ENCODE measurements at regions not wholly inside any gene's neighbourhood (a gene's known extent, or its start where the extent isn't known, plus 50 kb on each side); places are given as distances from the start of the nearest gene placed in this dataset.

- Histone ChIP-seq H3K27me3 (ENCODE audit: insufficient read depth, insufficient read length) (no peaks in the 10 kb centered on the region), H3K9me3 (ENCODE audit: insufficient read depth, low read length) (peaks cover 19% of the 10 kb centered on the region), H3K9ac (ENCODE audit: insufficient read length, low read depth) (no peak overlapping the region), H3K4me1 (ENCODE audit: insufficient read depth, insufficient read length) (no peaks in the 10 kb centered on the region), H3K4me3 (ENCODE audit: insufficient read length, low read depth) (no peak overlapping the region), H3K36me3 (ENCODE audit: insufficient read depth, insufficient read length, low read length) (no peaks in the 10 kb centered on the region)
- no peak for DNase-seq (ENCODE audit: low read depth, low spot score)
- no peak for TF ChIP-seq SUZ12 (IDR thresholded peaks at IDR 0.05; ENCODE audit: extremely low read depth, insufficient read depth, insufficient read length)
- TF ChIP-seq ZNF274 (IDR thresholded peaks at IDR 0.05; ENCODE audit: low read depth, low read length) = no peak
- TF ChIP-seq YY1 (IDR thresholded peaks at IDR 0.05; ENCODE audit: insufficient read depth, insufficient read length) = no peak
These were observed 1055.7 kb downstream of the NAALADL2 start for GRCh38 chr3:175914785-175915184.

- Histone ChIP-seq H3K36me3 (ENCODE audit: insufficient read depth, insufficient read length, low read length) (no peaks in the 10 kb centered on the region), H3K4me1 (ENCODE audit: insufficient read depth, insufficient read length) (no peaks in the 10 kb centered on the region), H3K9ac (ENCODE audit: insufficient read length, low read depth) (no peak overlapping the region), H3K4me3 (ENCODE audit: insufficient read length, low read depth) (no peak overlapping the region), H3K9me3 (ENCODE audit: insufficient read depth, low read length) (peaks cover 4% of the 10 kb centered on the region; the same call in 1 of the 2 replicates), H3K27me3 (ENCODE audit: insufficient read depth, insufficient read length) (no peaks in the 10 kb centered on the region)
- TF ChIP-seq SUZ12 (IDR thresholded peaks at IDR 0.05; ENCODE audit: extremely low read depth, insufficient read depth, insufficient read length) (no peak), ZNF274 (IDR thresholded peaks at IDR 0.05; ENCODE audit: low read depth, low read length) (no peak), YY1 (IDR thresholded peaks at IDR 0.05; ENCODE audit: insufficient read depth, insufficient read length) (no peak)
- no peak for DNase-seq (ENCODE audit: low read depth, low spot score)
These were observed 1054.2 kb downstream of the NAALADL2 start for GRCh38 chr3:175913286-175913685.

- Histone ChIP-seq H3K9me3 (ENCODE audit: insufficient read depth, low read length) (no peaks in the 10 kb centered on the region), H3K4me3 (ENCODE audit: insufficient read length, low read depth) (no peak overlapping the region), H3K27me3 (ENCODE audit: insufficient read depth, insufficient read length) (no peaks in the 10 kb centered on the region), H3K9ac (ENCODE audit: insufficient read length, low read depth) (no peak overlapping the region), H3K36me3 (ENCODE audit: insufficient read depth, insufficient read length, low read length) (no peaks in the 10 kb centered on the region), H3K4me1 (ENCODE audit: insufficient read depth, insufficient read length) (no peaks in the 10 kb centered on the region)
- TF ChIP-seq ZNF274 (IDR thresholded peaks at IDR 0.05; ENCODE audit: low read depth, low read length) = no peak
- no peak for TF ChIP-seq SUZ12 (IDR thresholded peaks at IDR 0.05; ENCODE audit: extremely low read depth, insufficient read depth, insufficient read length)
- TF ChIP-seq YY1 (IDR thresholded peaks at IDR 0.05; ENCODE audit: insufficient read depth, insufficient read length) = no peak
- no peak for DNase-seq (ENCODE audit: low read depth, low spot score)
These were observed 1052.8 kb downstream of the NAALADL2 start for GRCh38 chr3:175911937-175912336.

- Histone ChIP-seq H3K4me1 (ENCODE audit: insufficient read depth, insufficient read length) (no peaks in the 10 kb centered on the region), H3K36me3 (ENCODE audit: insufficient read depth, insufficient read length, low read length) (no peaks in the 10 kb centered on the region), H3K4me3 (ENCODE audit: insufficient read length, low read depth) (no peak overlapping the region), H3K9me3 (ENCODE audit: insufficient read depth, low read length) (no peaks in the 10 kb centered on the region), H3K27me3 (ENCODE audit: insufficient read depth, insufficient read length) (no peaks in the 10 kb centered on the region), H3K9ac (ENCODE audit: insufficient read length, low read depth) (no peak overlapping the region)
- no peak for TF ChIP-seq YY1 (IDR thresholded peaks at IDR 0.05; ENCODE audit: insufficient read depth, insufficient read length)
- DNase-seq (ENCODE audit: low read depth, low spot score) = no peak
These were observed 1043.1 kb downstream of the NAALADL2 start for GRCh38 chr3:175902226-175902625.

GRCh38 chr3:175898194-175898593, 1039.1 kb downstream of the NAALADL2 start:
- no peaks in the 10 kb centered on the region for H3K9me3 ChIP-seq (ENCODE audit: insufficient read depth, low read length)
- TF ChIP-seq SUZ12 (IDR thresholded peaks at IDR 0.05; ENCODE audit: extremely low read depth, insufficient read depth, insufficient read length) (no peak), ZNF274 (IDR thresholded peaks at IDR 0.05; ENCODE audit: low read depth, low read length) (no peak), YY1 (IDR thresholded peaks at IDR 0.05; ENCODE audit: insufficient read depth, insufficient read length) (no peak)

GRCh38 chr3:175896655-175897054, 1037.5 kb downstream of the NAALADL2 start:
- Histone ChIP-seq H3K36me3 (ENCODE audit: insufficient read depth, insufficient read length, low read length) (no peaks in the 10 kb centered on the region), H3K9me3 (ENCODE audit: insufficient read depth, low read length) (no peaks in the 10 kb centered on the region), H3K27me3 (ENCODE audit: insufficient read depth, insufficient read length) (no peaks in the 10 kb centered on the region), H3K4me3 (ENCODE audit: insufficient read length, low read depth) (no peak overlapping the region), H3K9ac (ENCODE audit: insufficient read length, low read depth) (no peak overlapping the region), H3K4me1 (ENCODE audit: insufficient read depth, insufficient read length) (no peaks in the 10 kb centered on the region)
- no peak for TF ChIP-seq YY1 (IDR thresholded peaks at IDR 0.05; ENCODE audit: insufficient read depth, insufficient read length)
- TF ChIP-seq ZNF274 (IDR thresholded peaks at IDR 0.05; ENCODE audit: low read depth, low read length) = no peak
- TF ChIP-seq SUZ12 (IDR thresholded peaks at IDR 0.05; ENCODE audit: extremely low read depth, insufficient read depth, insufficient read length) = no peak
- DNase-seq (ENCODE audit: low read depth, low spot score) = no peak

More at GRCh38 chr3:175898194-175898593, 1039.1 kb downstream of the NAALADL2 start:
- no peak for DNase-seq (ENCODE audit: low read depth, low spot score)
- no peaks in the 10 kb centered on the region for H3K36me3 ChIP-seq (ENCODE audit: insufficient read depth, insufficient read length, low read length)
- H3K27me3 ChIP-seq (ENCODE audit: insufficient read depth, insufficient read length) = no peaks in the 10 kb centered on the region
- no peaks in the 10 kb centered on the region for H3K4me1 ChIP-seq (ENCODE audit: insufficient read depth, insufficient read length)
- H3K4me3 ChIP-seq (ENCODE audit: insufficient read length, low read depth) = no peak overlapping the region
- H3K9ac ChIP-seq (ENCODE audit: insufficient read length, low read depth) = no peak overlapping the region

GRCh38 chr3:175895731-175896130, 1036.6 kb downstream of the NAALADL2 start:
- Histone ChIP-seq H3K36me3 (ENCODE audit: insufficient read depth, insufficient read length, low read length) (no peaks in the 10 kb centered on the region), H3K9ac (ENCODE audit: insufficient read length, low read depth) (no peak overlapping the region), H3K27me3 (ENCODE audit: insufficient read depth, insufficient read length) (no peaks in the 10 kb centered on the region), H3K9me3 (ENCODE audit: insufficient read depth, low read length) (no peaks in the 10 kb centered on the region), H3K4me3 (ENCODE audit: insufficient read length, low read depth) (no peak overlapping the region), H3K4me1 (ENCODE audit: insufficient read depth, insufficient read length) (no peaks in the 10 kb centered on the region)
- no peak for TF ChIP-seq YY1 (IDR thresholded peaks at IDR 0.05; ENCODE audit: insufficient read depth, insufficient read length)
- TF ChIP-seq ZNF274 (IDR thresholded peaks at IDR 0.05; ENCODE audit: low read depth, low read length) = no peak
- no peak for TF ChIP-seq SUZ12 (IDR thresholded peaks at IDR 0.05; ENCODE audit: extremely low read depth, insufficient read depth, insufficient read length)
- DNase-seq (ENCODE audit: low read depth, low spot score) = no peak

- H3K36me3 ChIP-seq (ENCODE audit: insufficient read depth, insufficient read length, low read length) = no peaks in the 10 kb centered on the region
- no peaks in the 10 kb centered on the region for H3K9me3 ChIP-seq (ENCODE audit: insufficient read depth, low read length)
- H3K9ac ChIP-seq (ENCODE audit: insufficient read length, low read depth) = no peak overlapping the region
- H3K4me1 ChIP-seq (ENCODE audit: insufficient read depth, insufficient read length) = no peaks in the 10 kb centered on the region
- H3K4me3 ChIP-seq (ENCODE audit: insufficient read length, low read depth) = no peak overlapping the region
- DNase-seq (ENCODE audit: low read depth, low spot score) = no peak
- no peaks in the 10 kb centered on the region for H3K27me3 ChIP-seq (ENCODE audit: insufficient read depth, insufficient read length)
- TF ChIP-seq YY1 (IDR thresholded peaks at IDR 0.05; ENCODE audit: insufficient read depth, insufficient read length) = no peak
- no peak for TF ChIP-seq ZNF274 (IDR thresholded peaks at IDR 0.05; ENCODE audit: low read depth, low read length)
- TF ChIP-seq SUZ12 (IDR thresholded peaks at IDR 0.05; ENCODE audit: extremely low read depth, insufficient read depth, insufficient read length) = no peak
These were observed 1034.4 kb downstream of the NAALADL2 start for GRCh38 chr3:175893566-175893965.
